ENCODE measurements at regions not wholly inside any gene's neighbourhood (a gene's known extent, or its start where the extent isn't known, plus 50 kb on each side); places are given as distances from the start of the nearest gene placed in this dataset.

DNA sequence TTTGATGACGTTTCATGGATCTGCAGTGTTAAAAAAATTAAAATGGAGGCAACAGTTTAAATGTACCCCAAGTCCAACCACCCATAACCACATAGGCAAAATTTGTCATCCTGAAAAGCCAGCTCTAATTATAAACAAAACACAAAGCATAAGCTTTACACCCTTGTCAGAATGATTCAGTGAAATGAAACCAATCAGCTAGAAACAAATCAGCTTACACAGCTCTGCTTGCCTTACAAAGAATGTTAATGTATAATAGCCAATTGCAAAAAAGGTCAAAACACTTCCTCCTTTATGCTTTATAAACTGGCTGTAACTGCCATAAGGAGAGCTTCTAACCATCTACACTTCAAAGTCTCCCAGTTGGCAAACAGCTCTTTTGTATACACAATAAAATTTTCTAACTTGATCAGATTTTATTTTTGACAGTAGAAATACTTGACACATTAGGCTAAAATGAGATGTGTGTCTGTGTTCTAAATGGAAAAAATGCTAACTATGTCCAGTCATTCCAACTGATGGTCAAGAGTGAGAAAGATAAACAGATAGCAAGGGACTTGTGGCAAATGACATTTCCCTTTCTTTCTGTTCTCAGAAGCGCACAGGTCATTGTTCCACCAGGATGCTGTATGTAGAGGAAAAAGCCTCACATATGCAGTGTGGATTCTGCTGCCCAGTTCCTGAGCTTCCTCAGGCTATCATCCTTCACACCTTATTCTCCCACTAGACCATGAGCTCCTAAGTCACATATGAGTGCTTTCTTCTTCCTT lies 344.3 kb upstream of the ID4 start:
- DNase-seq (ENCODE audit: low read depth in 4 of 4, low spot score in 3 of 4) = peak in 2 of 4 donors; percentile 27 to 35

DNA sequence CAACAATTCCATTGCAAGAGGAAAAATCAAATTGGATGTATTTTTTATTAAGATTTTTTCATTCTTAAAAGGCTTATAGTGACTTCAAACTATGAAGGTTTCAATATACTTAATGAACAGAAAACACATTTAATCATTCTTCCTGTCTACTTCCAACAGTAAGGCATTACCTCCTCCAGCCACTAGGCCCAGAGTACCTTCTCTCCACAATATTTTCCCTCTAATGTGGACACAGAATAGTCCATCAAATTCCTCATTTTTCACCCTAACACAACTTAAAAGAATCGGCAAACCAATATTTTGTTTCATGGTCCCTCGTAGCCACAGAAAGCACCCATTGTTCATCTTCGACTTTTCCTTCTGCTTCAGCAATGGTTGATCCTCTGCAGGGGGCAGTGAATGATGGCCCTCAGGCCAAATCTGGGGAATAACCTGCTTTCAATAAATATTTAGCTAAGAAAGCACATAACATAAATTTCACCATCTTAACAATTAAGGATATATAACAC lies 335.4 kb upstream of the ID4 start:
- DNase-seq (ENCODE audit: low read depth in 4 of 4, low spot score in 3 of 4) = no peak

DNA sequence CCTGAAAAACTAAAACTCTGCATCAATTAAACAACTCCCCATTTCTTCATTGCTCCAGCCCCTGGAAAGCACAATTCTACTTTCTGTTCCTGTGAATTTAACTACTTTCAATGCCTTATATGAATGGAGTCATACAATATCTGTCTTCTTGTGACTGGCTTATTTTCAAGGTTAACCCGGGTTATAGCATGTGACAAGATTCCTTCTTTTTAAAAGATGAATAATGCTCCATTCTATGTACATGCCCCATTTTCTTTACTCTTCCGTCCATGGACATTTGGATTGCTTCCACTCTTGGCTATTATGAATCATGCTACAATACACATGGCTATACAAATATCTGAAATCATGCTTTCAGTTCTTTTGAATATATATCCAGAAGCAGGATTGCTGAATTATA lies 334.9 kb upstream of the ID4 start:
- no peak for DNase-seq (ENCODE audit: low read depth in 4 of 4, low spot score in 3 of 4)

DNA sequence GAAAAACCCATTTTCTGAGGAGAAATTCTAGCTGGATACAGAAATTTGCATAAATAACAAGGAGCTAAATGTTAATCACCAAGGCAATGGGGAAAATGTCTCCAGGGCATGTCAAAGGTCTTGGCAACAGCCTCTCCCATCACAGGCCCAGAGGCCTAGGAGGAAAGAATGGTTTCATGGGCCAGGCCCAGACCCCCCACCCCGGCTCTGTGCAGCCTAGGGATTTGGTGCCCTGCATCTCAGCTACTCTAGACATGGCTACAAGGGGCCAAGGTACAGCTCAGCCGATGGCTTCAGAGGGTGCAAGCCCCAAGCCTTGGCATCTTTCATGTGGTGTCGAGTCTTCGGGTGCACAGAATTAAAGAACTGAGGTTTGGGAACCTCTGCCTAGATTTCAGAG lies 321.2 kb upstream of the ID4 start:
- no peak for DNase-seq (ENCODE audit: low read depth in 4 of 4, low spot score in 3 of 4)

DNA sequence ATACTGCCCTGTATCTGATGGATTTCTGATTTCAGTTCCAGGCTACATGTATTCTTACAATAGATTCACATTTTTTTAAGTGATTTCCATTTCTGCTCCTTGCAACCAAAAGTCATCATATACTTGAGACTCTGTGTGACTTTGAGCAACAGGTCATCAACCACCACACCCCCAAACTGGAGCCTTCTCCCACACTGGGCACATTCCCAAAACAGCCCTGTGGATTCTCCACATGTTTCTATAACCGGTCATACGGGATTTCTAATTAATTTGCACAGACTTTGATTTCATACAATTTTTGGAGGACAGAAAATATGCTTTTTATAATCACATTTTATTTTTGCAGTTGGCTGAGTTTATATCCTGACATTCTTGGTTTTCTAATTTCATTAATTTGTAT lies 317.2 kb upstream of the ID4 start:
- no peak for DNase-seq (ENCODE audit: low read depth in 4 of 4, low spot score in 3 of 4)

DNA sequence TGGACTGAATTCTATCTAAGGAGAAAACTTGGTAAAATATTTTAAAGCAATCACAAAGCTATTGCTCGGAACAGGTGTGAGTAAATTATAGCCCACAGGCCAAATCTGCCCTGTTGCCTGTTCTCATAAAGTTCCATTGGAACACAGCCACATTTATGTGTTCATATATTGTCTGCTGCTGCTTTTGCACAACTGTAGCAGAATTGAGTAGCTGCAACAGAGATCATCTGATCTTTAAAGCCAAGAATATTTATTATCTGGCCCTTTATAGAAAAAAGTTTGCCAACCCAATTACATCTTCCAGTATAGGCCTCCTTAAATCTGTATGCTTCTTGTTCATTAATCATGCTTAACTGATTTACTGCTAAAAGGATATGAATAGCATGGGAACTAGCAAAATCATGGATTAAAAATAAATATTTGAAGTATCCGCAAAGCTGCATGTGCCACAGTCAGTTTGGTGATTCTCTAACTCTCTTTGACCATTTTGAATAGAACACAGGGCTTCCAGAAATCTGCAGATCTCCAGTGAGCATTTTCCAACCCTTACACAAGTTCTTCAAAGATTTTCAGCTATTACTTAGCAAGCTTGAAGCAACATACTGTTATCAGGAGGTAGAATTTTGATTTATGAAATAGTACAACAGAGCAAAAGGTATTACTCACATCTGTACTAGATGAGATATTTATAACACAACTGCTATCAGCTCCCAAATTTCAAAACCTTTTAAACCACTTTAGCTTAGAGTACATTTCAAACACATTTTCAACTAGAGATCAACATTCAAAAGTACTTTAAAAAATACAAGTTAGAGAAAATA lies 312.6 kb upstream of the ID4 start:
- DNase-seq (ENCODE audit: low read depth in 4 of 4, low spot score in 3 of 4) = no peak

DNA sequence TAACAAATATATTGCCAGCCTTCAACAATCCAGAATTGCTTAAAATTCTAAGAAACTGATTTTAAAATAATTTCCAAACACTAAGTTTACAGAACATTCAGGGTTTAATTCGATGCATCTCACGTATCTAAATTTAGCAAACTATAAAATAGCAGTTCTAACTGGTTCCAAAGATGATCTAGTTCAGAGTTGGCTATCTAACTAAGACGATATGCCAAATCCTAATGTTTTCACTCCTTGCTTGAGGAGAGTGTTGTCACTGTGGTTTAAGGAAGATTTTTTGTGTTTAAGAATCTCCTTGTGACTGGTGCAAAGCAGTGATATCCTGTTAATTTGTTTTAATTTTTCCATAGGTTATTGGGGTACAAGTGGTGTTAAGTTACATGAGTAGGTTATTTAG lies 311.5 kb upstream of the ID4 start:
- no peak for DNase-seq (ENCODE audit: low read depth in 4 of 4, low spot score in 3 of 4)

DNA sequence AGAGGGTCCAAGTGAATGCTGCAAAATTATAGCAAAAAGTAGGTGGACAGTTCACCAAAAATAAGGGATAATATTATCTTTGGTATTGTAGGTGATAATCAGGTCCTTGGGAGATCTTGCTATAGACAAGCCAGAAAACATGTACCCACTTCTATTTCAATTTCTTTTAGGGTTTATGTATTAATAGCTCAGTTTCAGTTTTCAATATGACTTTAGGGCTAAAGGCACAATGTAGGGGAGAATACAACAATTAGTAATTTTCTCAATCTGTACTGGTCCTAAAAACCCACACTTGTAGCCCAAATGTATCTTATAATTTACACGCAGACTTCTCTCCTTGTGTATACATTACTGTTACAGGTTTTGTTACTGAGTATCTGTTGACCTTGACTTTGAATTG lies 307.0 kb upstream of the ID4 start:
- DNase-seq (ENCODE audit: low read depth in 4 of 4, low spot score in 3 of 4) = no peak

DNA sequence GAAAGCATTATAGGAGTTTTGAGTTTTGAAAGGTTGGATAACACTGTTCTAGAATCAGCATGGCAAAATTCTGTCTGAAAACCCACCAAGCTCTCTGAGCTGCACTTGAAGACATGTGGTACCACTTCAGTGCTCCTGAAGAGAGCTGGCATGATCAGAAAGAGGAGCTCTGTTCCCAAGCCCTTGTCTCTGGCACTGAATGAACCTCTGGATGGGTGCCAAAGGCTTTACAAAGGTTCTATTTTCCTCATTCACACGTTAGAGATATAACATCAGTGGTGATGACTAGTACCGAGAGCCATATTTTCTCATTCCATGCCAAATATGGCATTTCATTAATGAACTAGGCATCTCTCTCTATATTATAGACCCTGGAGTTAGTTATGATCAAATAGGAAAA lies 301.8 kb upstream of the ID4 start:
- DNase-seq (ENCODE audit: low read depth in 4 of 4, low spot score in 3 of 4) = no peak

DNA sequence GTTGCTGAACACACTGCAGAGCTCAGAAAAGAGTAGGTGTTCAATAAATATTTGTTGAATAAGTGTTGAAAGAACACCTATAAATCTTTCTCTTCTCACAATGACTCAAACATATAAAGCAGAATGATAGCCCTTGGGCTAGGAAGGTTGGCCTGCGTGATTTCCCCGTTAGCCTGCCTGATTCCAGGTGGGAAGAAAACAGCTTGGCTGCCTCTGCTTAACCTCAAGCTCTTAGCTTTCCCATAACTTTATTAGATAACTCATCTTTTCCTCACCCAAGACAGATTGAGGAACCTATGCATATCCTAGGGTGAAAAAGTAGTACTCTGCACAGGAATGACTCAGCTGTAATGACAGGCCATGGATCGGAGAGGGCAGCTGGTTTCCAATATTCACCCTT lies 300.3 kb upstream of the ID4 start:
- no peak for DNase-seq (ENCODE audit: low read depth in 4 of 4, low spot score in 3 of 4)

DNA sequence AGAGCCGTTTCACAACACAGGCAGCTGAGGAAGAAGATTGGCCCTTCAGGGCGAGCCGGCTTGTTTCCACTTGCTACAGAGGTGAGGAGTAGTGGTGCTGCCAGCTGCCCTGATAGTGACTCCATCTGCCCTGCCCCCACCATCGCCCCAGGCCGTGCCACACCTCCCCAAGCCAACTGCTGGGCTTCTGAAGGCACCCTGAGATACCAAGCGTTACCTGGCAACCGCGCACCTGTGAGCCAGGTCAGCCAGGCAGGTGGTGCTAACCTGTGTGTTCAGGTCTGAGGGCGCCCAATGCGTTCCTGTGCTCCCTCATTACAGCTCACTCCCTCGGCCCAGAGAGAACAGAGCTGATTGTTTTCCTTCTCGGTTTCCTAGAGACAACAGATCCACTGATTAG lies 299.1 kb upstream of the ID4 start:
- peak; percentile 38 to 53 (median 40) for DNase-seq (ENCODE audit: low read depth in 4 of 4, low spot score in 3 of 4)

DNA sequence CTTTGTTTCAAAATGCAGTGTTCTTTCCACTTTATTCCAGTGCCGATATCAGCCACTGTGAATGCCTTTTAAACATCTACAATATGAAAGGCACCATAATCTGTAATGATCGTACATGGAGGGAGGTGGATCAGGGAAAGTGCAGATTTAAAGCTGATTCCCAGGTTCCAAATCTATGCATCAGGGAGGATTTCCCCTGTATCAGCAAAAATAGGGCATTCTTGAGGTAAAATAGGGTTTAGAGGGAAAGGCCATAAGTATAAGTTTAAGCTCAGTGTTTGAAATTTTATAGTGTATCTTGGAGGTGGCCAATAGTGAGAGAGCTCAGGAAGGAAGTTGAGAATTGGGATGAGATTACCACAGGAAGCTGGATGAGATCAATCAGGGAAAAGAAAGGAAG lies 289.7 kb upstream of the ID4 start:
- no peak for DNase-seq (ENCODE audit: low read depth in 4 of 4, low spot score in 3 of 4)

DNA sequence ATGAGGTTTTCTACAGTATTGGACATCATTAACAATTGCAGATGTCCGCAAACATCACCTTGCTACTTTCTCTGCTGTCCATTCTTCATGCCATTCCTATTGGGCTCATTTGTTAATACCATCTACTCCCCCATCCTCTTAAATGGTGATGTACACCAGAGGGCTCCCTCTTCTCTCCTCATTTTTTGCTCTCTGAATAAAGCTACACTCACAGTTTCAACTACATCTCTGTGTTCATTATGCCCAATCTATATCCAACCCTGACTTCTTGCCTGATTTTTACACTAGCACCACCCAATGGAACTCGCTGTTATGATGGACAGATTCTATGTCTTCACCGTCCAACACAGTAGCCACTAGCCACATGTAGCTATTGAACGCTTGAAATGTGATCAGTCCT lies 288.1 kb upstream of the ID4 start:
- no peak for DNase-seq (ENCODE audit: low read depth in 4 of 4, low spot score in 3 of 4)

DNA sequence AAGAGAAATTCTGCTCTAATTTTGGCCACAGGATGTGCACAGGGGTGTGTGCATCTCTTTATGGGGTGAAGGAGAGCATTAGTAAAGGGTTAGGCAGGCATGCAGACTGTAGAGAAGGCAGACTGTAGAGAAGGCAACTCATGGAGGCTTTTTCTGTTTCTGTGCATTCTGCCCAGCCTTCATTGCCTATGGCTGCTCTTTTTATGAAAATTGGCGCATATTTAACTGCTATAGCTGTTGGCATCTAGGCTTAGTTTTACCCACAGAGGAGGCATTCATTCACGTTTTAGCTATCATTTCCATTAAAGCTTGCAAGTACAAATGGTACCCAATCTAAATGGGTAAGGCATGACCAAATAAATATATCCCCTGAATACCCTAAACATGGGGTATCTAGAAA lies 286.8 kb upstream of the ID4 start:
- DNase-seq (ENCODE audit: low read depth in 4 of 4, low spot score in 3 of 4) = no peak

DNA sequence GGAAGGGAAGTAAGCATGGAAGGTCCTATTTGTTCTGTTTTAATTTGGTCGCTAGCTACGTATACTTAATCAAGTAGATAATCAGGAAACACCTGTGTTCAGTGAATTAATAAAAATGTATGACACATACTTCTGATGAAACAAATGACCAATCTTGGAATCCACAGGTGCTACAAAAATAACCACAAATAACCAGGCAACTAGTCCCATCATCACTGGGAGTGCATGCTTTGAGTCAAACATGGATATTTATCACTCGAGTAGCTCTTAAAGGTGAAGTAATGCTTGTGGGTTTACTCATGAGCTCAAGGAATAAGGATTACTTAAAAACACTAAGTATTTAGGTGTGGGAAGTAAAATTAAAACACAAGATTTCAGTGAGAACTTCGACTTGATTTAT lies 285.6 kb upstream of the ID4 start:
- no peak for DNase-seq (ENCODE audit: low read depth in 4 of 4, low spot score in 3 of 4)

DNA sequence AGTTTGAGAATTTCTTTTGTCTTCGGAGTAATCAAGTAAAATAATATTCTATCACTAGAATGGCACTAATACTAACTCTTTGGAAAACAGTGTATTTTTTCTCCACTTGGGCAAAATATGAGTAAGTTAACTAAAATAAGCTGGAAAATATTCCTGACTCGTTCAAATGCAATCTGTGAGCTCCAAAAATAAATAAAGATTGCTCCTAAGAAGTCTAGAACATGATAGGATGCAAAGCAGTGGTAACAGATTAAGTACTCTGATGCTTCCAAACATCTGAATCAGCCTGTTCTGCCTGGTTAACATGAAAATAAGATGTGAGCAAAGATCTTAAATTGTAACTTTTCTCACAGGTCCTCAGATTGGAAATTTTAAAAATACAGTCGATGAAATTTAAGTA lies 285.1 kb upstream of the ID4 start:
- DNase-seq (ENCODE audit: low read depth in 4 of 4, low spot score in 3 of 4) = no peak

DNA sequence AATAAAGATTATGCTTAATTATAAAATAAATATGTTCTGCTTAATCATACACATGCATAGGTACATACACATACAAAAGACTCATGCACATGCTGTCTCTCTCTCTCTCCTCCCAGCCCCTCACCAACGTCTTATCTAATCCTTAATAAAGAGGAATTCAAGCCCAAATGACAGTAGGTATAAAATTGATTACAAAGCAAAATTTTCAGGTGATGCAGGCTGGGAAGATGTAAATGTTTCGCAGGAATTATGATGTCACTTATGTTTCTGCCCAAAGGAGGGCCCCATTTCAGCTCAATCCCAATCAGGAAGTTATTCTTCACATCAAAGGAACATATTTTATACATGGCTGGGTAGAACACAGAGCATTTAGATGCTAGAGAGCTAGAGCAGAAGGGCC lies 284.6 kb upstream of the ID4 start:
- no peak for DNase-seq (ENCODE audit: low read depth in 4 of 4, low spot score in 3 of 4)

DNA sequence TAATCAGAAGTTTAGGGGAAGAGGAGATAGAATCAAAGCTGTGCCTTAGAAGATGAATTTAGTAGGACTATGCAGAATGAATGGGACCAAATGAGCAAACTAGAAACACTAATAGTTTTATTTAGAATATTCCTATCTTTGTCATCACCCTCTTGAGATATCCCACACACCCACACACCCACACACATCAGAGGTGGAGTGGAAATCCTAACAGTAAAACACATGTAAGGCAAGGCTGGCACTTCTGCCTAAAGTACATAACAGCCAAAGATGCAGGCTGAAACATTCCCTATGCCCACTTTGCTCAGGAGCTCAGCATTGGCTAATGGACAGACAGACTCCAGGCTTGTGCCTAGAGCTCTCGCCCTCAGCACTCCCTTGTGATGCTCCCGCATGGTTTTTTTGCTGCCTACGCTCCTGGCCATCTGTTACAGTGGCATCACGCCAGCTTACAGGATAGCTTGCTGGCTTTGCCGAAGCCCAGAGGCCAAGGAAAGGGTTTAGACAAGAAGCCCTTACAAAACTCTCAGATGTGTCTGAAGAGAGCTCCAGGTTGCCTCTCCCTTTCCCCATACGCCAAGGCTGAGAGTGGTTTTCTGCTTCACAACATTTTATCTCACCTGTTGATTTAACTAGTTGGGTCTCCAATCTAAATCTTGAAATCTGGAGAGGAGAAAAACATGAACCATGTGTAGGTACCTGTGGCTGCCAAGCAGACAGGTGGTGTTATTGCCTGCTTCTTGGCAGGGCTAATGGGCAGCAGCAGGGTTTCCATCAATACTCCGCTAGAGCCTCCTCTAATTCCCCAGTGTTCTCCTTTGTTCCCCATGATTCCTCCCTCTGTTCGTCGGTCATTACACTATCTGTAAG lies 282.6 kb upstream of the ID4 start:
- no peak for DNase-seq (ENCODE audit: low read depth in 4 of 4, low spot score in 3 of 4)

DNA sequence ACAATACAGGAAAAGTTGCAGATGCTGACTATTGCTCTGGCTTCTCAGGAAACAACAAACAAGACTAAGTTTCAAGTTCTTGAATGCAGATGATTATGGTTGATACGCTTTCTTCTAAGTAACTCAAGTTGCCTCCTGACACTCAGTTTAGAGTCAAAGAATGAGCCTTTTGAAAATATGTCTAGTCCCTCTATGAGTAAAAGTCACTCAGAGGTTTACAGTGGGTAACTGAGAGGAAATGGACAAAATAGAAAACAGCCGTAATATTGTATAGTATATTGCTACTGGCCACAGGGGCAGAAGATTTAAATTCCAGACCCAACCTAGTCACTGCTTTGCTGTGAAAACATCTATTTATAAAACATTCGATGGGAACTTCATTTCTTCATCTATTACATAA lies 280.0 kb upstream of the ID4 start:
- DNase-seq (ENCODE audit: low read depth in 4 of 4, low spot score in 3 of 4) = no peak

DNA sequence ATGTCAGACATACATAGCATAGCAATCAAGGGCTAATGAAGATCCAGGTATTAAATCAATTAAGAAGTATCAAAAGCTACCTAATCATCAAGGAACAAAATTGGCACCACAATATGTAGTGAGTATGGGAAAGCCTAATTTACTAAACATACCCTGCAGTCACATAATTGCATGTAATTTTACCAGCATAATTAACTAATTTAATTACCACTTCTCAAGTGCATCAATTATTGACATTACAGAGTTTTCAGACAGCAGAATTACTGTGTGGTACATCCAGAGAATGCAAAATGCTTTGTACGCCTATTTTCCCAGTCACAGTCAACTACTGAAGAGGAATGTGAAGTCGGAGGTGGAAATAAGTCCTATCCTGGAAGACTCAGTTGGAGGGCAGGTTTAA lies 279.0 kb upstream of the ID4 start:
- DNase-seq (ENCODE audit: low read depth in 4 of 4, low spot score in 3 of 4) = no peak

DNA sequence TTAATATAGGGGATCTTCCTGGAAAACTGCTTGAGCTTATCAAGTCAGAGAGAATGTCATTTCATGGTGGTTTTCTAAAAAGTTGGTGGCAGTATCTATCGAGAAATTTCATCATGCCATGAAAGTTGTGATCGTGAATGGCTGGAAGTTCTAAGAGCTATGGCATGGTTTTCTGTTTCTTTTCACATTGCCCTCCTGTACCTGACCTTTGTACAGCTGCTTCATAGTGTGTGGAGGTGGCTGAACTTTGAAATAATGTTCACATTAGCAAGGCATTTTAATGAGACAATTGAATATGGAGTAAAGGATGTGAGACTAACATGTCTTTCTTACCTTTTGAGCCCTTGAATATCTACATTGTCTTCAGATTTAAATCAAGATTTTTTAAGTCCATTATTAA lies 278.2 kb upstream of the ID4 start:
- no peak for DNase-seq (ENCODE audit: low read depth in 4 of 4, low spot score in 3 of 4)

All from right renal pelvis (tissue), 4 donors.